ENCODE measurements at regions not wholly inside any gene's neighbourhood (a gene's known extent, or its start where the extent isn't known, plus 50 kb on each side); places are given as distances from the start of the nearest gene placed in this dataset.
"Not testable (repeated sequence)": the region's sequence is repeated elsewhere in the genome, so short reads cannot be mapped to it uniquely, and the experiment has no call there.

DNA sequence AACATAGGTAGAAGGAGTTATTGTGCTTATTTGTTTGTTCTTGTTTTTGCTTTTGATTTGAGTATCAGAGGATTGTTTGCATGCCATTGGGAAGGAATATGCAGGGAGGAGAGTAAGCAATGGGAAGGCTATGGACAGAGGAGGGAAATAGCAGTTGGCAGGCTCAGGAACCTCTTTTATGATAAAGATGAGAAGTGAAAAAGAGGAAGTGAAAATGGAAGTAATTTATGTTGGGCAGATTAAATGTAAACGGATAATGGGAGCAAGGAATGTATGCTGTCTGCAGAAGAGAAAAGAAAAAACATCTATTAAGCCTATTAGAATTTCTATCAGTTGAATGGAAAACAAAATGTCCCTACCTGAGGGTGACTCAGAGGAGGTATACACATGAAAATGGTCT is 90.1 kb upstream of the NPSR1 start:
- no peaks in the 10 kb centered on the region for H3K9me2 ChIP-seq (replicated peaks; ENCODE audit: low read length)
- no peak overlapping the region for H3K4me2 ChIP-seq (ENCODE audit: low read length)
- H3K79me2 ChIP-seq (ENCODE audit: low read length), result no peaks in the 10 kb centered on the region
- H3K9ac ChIP-seq (ENCODE audit: low read length), result no peak overlapping the region
- no peak overlapping the region for H3K27ac ChIP-seq (ENCODE audit: low read length)
- H3K4me3 ChIP-seq (ENCODE audit: low read length), result no peak overlapping the region
- H2AFZ ChIP-seq (ENCODE audit: low read length), result no peak overlapping the region
- POLR2A ChIA-PET (ENCODE audit: unreplicated experiment), result no interaction called here
- H3K36me3 ChIP-seq (ENCODE audit: low read depth, low read length), result no peaks in the 10 kb centered on the region
- TF ChIP-seq EZH2 (IDR thresholded peaks at IDR 0.05; ENCODE audit: low read length, unreplicated experiment) (no peak), EZH2phosphoT487 (IDR thresholded peaks at IDR 0.05; ENCODE audit: borderline replicate concordance, low read length) (no peak)
- TF ChIP-seq, protein P1, sequence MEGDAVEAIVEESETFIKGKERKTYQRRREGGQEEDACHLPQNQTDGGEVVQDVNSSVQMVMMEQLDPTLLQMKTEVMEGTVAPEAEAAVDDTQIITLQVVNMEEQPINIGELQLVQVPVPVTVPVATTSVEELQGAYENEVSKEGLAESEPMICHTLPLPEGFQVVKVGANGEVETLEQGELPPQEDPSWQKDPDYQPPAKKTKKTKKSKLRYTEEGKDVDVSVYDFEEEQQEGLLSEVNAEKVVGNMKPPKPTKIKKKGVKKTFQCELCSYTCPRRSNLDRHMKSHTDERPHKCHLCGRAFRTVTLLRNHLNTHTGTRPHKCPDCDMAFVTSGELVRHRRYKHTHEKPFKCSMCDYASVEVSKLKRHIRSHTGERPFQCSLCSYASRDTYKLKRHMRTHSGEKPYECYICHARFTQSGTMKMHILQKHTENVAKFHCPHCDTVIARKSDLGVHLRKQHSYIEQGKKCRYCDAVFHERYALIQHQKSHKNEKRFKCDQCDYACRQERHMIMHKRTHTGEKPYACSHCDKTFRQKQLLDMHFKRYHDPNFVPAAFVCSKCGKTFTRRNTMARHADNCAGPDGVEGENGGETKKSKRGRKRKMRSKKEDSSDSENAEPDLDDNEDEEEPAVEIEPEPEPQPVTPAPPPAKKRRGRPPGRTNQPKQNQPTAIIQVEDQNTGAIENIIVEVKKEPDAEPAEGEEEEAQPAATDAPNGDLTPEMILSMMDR (conservative IDR thresholded peaks at IDR 0.05; ENCODE audit: low read depth, low read length), result no peak
- H4K20me1 ChIP-seq (ENCODE audit: low read length), result no peaks in the 10 kb centered on the region
- DNase-seq (no peak), ATAC-seq (no peak)
- BruUV-seq (replicated peaks), result no TSS peak
- no peaks in the 10 kb centered on the region for H3F3A ChIP-seq (ENCODE audit: low read length, unreplicated experiment)
- CTCF ChIA-PET, result no interaction called here
- no peaks in the 10 kb centered on the region for H3K4me1 ChIP-seq (ENCODE audit: insufficient read depth, low read length)
- H3K9me3 ChIP-seq (ENCODE audit: low read length), result no peaks in the 10 kb centered on the region
- intact Hi-C loops (cut with micrococcal nuclease), result no loop called here
- peaks cover 4% of the 10 kb centered on the region; the same call in 1 of the 2 replicates for H3K27me3 ChIP-seq (ENCODE audit: low read length)

DNA sequence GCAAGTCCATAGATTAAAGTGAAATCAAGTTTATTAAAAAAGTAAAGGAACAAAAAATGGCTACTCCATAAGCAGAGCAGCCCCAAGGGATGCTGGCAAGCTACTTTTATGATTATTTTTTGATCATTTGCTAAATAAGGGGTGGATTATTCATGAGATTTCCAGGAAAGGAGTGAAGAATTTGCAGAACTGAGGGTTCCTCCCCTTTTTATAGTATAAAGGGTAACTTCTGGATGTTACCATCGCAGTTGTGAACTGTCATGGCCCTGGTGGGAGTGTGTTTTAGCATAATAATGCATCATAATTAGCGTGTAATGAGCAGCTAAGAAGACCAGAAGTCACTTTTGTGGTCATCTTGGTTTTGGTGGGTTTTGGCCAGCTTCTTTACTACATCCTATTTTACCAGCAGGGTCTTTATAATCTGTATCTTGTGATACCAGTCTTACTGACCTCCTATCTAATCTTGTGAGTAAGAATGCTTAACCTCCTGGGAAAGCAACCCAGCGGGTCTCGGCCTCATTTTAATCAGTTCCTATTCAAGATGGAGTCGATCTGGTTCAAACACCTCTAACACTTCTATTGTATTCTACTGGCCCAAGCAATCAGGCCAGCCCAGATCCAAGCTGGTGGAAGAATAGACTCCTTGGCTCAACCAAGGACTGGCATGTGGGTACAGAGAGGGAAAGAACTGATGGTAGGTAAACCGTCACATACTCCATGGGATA is 87.9 kb upstream of the NPSR1 start:
- Histone ChIP-seq H3K9me2 (replicated peaks; ENCODE audit: low read length) (no peaks in the 10 kb centered on the region), H3K36me3 (ENCODE audit: low read depth, low read length) (no peaks in the 10 kb centered on the region), H2AFZ (ENCODE audit: low read length) (no peak overlapping the region), H3K4me2 (ENCODE audit: low read length) (no peak overlapping the region), H3K27ac (ENCODE audit: low read length) (no peak overlapping the region), H3K4me3 (ENCODE audit: low read length) (no peak overlapping the region), H3K27me3 (ENCODE audit: low read length) (no peaks in the 10 kb centered on the region; the same call in 1 of the 2 replicates), H3K4me1 (ENCODE audit: insufficient read depth, low read length) (no peaks in the 10 kb centered on the region), H3K9ac (ENCODE audit: low read length) (no peak overlapping the region), H3K9me3 (ENCODE audit: low read length) (no peaks in the 10 kb centered on the region), H4K20me1 (ENCODE audit: low read length) (no peaks in the 10 kb centered on the region), H3F3A (ENCODE audit: low read length, unreplicated experiment) (no peaks in the 10 kb centered on the region), H3K79me2 (ENCODE audit: low read length) (no peaks in the 10 kb centered on the region)
- intact Hi-C loops (cut with micrococcal nuclease), result no loop called here
- ATAC-seq, result no peak
- no TSS peak for BruUV-seq (replicated peaks)
- CTCF ChIA-PET, result no interaction called here
- TF ChIP-seq EZH2 (IDR thresholded peaks at IDR 0.05; ENCODE audit: low read length, unreplicated experiment), result no peak
- TF ChIP-seq EZH2phosphoT487 (IDR thresholded peaks at IDR 0.05; ENCODE audit: borderline replicate concordance, low read length), result no peak
- TF ChIP-seq, protein P1 (conservative IDR thresholded peaks at IDR 0.05; ENCODE audit: low read depth, low read length), result no peak
- POLR2A ChIA-PET (ENCODE audit: unreplicated experiment), result no interaction called here
- no peak for DNase-seq

DNA sequence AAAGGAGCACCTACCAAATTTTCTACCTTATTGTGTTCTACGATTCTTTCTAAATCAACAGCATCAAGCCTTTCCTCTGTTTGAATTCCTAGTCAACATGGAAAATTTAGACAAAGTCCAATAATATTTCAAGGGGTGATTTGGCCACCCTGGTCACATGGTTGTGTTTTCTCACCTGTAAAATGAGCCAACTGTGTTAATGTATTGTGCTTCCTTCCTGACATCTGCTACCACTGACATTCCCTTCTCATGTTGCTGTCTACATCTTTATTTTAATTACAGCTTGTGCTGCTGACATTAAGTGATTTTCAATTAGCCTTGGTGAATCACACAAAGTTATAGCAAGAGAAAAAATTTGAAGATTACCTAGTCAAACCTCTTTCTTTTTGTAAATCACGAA is 83.0 kb upstream of the NPSR1 start:
- intact Hi-C loops (cut with micrococcal nuclease), result no loop called here
- no peaks in the 10 kb centered on the region for H3K36me3 ChIP-seq (ENCODE audit: low read depth, low read length)
- no peak overlapping the region for H3K27ac ChIP-seq (ENCODE audit: low read length)
- H3K9ac ChIP-seq (ENCODE audit: low read length), result no peak overlapping the region
- no peaks in the 10 kb centered on the region for H3K79me2 ChIP-seq (ENCODE audit: low read length)
- no peak overlapping the region for H3K4me2 ChIP-seq (ENCODE audit: low read length)
- ChIA-PET CTCF (no interaction called here), POLR2A (ENCODE audit: unreplicated experiment) (no interaction called here)
- H2AFZ ChIP-seq (ENCODE audit: low read length), result no peak overlapping the region
- no peaks in the 10 kb centered on the region for H3K27me3 ChIP-seq (ENCODE audit: low read length)
- TF ChIP-seq, protein P1 (conservative IDR thresholded peaks at IDR 0.05; ENCODE audit: low read depth, low read length), result no peak
- no peaks in the 10 kb centered on the region for H3K4me1 ChIP-seq (ENCODE audit: insufficient read depth, low read length)
- BruUV-seq (replicated peaks), result no TSS peak
- no peak overlapping the region for H3K4me3 ChIP-seq (ENCODE audit: low read length)
- no peak for DNase-seq
- no peaks in the 10 kb centered on the region for H3K9me3 ChIP-seq (ENCODE audit: low read length)
- no peak for ATAC-seq
- H4K20me1 ChIP-seq (ENCODE audit: low read length), result no peaks in the 10 kb centered on the region
- no peaks in the 10 kb centered on the region for H3K9me2 ChIP-seq (replicated peaks; ENCODE audit: low read length)
- H3F3A ChIP-seq (ENCODE audit: low read length, unreplicated experiment), result no peaks in the 10 kb centered on the region

DNA sequence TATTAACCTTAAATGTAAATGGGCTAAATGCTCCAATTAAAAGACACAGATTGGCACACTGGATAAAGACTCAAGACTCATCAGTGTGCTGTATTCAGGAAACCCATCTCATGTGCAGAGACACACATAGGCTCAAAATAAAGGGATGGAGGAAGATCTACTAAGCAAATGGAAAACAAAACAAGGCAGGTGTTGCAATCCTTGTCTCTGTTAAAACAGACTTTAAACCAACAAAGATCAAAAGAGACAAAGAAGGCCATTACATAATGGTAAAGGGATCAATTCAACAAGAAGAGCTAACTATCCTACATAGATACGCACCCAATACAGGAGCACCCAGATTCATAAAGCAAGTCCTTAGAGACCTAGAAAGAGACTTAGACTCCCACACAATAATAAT is 80.1 kb upstream of the NPSR1 start:
- DNase-seq; H3F3A ChIP-seq (ENCODE audit: low read length, unreplicated experiment); POLR2A ChIA-PET (ENCODE audit: unreplicated experiment); ATAC-seq; intact Hi-C loops (cut with micrococcal nuclease); H3K9me2 ChIP-seq (replicated peaks; ENCODE audit: low read length); H2AFZ ChIP-seq (ENCODE audit: low read length); BruUV-seq (replicated peaks); H3K4me3 ChIP-seq (ENCODE audit: low read length); H4K20me1 ChIP-seq (ENCODE audit: low read length); H3K27me3 ChIP-seq (ENCODE audit: low read length); H3K9ac ChIP-seq (ENCODE audit: low read length); H3K4me2 ChIP-seq (ENCODE audit: low read length); H3K9me3 ChIP-seq (ENCODE audit: low read length); CTCF ChIA-PET; H3K79me2 ChIP-seq (ENCODE audit: low read length); H3K27ac ChIP-seq (ENCODE audit: low read length); H3K4me1 ChIP-seq (ENCODE audit: insufficient read depth, low read length); H3K36me3 ChIP-seq (ENCODE audit: low read depth, low read length): not testable (repeated sequence)

Data from PC-3 (cell line).